HL-60 (cell line): ENCODE measurements at regions not wholly inside any gene's neighbourhood (a gene's known extent, or its start where the extent isn't known, plus 50 kb on each side); places are given as distances from the start of the nearest gene placed in this dataset.

ENCODE experiments used
- DNase-seq, 2 experiments: peaks; one replicate each; pipeline ENCODE4 v3.0.0-alpha.2; 2010 to 2020; ENCODE audit warnings: low read depth in 1 of 2, low spot score in 1 of 2
- H3K27ac ChIP-seq: fragments of 250-450 bp; sonication (Bioruptor Pico); replicated peaks from 2 replicates; pipeline ENCODE4 v1.5.1; 2020; ENCODE audit warnings: mild to moderate bottlenecking, moderate library complexity
- H3K27me3 ChIP-seq: fragments of 250-450 bp; sonication (Bioruptor Pico); 2 replicates; pipeline ENCODE4 v1.5.1; 2021; ENCODE audit warnings: mild to moderate bottlenecking, moderate library complexity; ENCODE audit not compliant: insufficient read depth, poor library complexity, severe bottlenecking
- H3K4me3 ChIP-seq: replicated peaks from 2 replicates; pipeline ENCODE4 v1.5.1; 2011; ENCODE audit warnings: mild to moderate bottlenecking, control low read depth, low read length; ENCODE audit not compliant: insufficient read depth
- GABPA ChIP-seq: IDR thresholded peaks from 2 replicates; pipeline ENCODE4 v1.6.1; 2012; ENCODE audit warnings: low read depth
- POLR2AphosphoS5 ChIP-seq: IDR thresholded peaks from 2 replicates; pipeline ENCODE4 v1.6.1; 2012; ENCODE audit warnings: low read depth
- SPI1 ChIP-seq: IDR thresholded peaks from 2 replicates; pipeline ENCODE4 v1.6.1; 2012; ENCODE audit warnings: low read depth, mild to moderate bottlenecking, borderline replicate concordance
- TF ChIP-seq, protein P1 (sequence below): IDR thresholded peaks from one replicate; pipeline ENCODE4 v1.5.1; 2011; ENCODE audit warnings: low read length, control low read depth, inconsistent platforms; ENCODE audit not compliant: insufficient read depth
- TF ChIP-seq, protein P2 (sequence below): IDR thresholded peaks from 2 replicates; pipeline ENCODE4 v1.6.1; 2012; ENCODE audit warnings: low read depth; ENCODE audit not compliant: insufficient replicate concordance

DNA sequence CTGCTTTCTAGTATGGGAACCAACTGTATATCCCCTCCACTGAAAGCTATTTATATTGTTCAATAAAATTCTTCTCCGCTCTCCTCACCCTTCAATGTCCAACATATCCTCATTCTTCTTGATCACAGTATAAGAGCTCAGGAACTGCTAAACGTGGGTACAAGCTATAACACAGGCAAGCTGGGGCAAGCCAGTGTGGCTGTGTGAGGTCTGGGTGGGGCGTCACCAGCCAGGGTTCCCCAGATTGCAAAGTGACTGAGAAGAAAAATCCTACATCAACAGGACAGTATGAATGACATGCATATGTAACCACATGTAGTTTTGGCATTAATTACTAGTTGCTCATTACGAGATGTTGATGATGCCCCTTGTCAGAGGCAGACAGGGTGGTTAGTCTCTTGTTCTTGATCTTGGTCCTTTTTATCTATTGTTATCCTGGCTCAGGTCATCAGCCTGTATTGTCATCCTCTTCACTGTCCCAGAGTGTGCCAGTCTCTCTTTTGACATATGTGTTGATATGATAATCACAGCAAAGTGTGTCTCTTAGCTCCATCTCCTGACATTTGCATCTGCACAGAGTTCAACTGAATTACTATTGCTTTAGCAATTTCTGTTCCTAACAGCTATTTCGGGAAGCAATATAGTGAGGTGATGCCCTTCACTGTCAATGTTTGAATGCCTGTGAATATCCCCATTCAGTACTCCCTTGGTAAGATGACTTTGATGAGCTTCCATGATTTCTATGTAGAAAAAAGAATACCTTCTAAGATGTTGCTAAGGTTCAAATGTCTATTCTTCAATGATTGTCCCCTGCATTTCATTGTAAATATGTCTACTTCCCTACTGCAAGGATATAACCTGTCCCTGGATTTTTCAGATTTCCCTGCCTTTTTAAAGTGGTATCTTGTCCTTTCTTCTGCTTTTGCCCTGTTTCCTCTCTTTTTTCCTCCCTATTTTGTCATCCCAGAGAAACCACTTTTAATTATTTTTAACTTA lies 140.3 kb downstream of the MAT2B start:
- no peak for DNase-seq
- Histone ChIP-seq H3K27me3 (no peaks in the 10 kb centered on the region), H3K4me3 (no peak overlapping the region), H3K27ac (no peak overlapping the region)
- TF ChIP-seq SPI1 (no peak), GABPA (no peak), POLR2AphosphoS5 (no peak)
- TF ChIP-seq, protein P1, sequence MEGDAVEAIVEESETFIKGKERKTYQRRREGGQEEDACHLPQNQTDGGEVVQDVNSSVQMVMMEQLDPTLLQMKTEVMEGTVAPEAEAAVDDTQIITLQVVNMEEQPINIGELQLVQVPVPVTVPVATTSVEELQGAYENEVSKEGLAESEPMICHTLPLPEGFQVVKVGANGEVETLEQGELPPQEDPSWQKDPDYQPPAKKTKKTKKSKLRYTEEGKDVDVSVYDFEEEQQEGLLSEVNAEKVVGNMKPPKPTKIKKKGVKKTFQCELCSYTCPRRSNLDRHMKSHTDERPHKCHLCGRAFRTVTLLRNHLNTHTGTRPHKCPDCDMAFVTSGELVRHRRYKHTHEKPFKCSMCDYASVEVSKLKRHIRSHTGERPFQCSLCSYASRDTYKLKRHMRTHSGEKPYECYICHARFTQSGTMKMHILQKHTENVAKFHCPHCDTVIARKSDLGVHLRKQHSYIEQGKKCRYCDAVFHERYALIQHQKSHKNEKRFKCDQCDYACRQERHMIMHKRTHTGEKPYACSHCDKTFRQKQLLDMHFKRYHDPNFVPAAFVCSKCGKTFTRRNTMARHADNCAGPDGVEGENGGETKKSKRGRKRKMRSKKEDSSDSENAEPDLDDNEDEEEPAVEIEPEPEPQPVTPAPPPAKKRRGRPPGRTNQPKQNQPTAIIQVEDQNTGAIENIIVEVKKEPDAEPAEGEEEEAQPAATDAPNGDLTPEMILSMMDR: no peak
- TF ChIP-seq, protein P2, sequence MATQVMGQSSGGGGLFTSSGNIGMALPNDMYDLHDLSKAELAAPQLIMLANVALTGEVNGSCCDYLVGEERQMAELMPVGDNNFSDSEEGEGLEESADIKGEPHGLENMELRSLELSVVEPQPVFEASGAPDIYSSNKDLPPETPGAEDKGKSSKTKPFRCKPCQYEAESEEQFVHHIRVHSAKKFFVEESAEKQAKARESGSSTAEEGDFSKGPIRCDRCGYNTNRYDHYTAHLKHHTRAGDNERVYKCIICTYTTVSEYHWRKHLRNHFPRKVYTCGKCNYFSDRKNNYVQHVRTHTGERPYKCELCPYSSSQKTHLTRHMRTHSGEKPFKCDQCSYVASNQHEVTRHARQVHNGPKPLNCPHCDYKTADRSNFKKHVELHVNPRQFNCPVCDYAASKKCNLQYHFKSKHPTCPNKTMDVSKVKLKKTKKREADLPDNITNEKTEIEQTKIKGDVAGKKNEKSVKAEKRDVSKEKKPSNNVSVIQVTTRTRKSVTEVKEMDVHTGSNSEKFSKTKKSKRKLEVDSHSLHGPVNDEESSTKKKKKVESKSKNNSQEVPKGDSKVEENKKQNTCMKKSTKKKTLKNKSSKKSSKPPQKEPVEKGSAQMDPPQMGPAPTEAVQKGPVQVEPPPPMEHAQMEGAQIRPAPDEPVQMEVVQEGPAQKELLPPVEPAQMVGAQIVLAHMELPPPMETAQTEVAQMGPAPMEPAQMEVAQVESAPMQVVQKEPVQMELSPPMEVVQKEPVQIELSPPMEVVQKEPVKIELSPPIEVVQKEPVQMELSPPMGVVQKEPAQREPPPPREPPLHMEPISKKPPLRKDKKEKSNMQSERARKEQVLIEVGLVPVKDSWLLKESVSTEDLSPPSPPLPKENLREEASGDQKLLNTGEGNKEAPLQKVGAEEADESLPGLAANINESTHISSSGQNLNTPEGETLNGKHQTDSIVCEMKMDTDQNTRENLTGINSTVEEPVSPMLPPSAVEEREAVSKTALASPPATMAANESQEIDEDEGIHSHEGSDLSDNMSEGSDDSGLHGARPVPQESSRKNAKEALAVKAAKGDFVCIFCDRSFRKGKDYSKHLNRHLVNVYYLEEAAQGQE: no peak

DNA sequence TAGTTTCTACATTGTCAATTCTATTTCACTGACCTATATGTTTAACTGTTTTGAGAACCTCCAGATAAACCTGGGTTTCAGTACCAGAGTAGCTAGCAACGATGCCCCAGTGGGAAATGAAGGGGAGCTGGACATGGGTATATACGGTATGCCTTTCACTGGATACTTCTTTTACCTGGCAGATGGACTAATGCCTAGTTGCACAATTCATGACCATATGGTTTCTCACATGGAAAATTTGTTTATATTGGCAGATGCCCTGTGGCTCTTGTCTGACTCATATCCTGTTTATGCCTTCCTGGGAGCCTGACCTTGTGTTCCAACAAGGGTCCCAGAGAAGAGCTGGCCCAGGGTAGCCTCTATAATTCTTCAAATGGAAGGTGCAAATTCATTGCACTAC lies 144.1 kb downstream of the MAT2B start:
- TF ChIP-seq GABPA (no peak), POLR2AphosphoS5 (no peak), SPI1 (no peak)
- TF ChIP-seq, protein P2: no peak
- TF ChIP-seq, protein P1: no peak
- no peaks in the 10 kb centered on the region for H3K27me3 ChIP-seq
- no peak overlapping the region for H3K27ac ChIP-seq
- no peak overlapping the region for H3K4me3 ChIP-seq
- no peak for DNase-seq

DNA sequence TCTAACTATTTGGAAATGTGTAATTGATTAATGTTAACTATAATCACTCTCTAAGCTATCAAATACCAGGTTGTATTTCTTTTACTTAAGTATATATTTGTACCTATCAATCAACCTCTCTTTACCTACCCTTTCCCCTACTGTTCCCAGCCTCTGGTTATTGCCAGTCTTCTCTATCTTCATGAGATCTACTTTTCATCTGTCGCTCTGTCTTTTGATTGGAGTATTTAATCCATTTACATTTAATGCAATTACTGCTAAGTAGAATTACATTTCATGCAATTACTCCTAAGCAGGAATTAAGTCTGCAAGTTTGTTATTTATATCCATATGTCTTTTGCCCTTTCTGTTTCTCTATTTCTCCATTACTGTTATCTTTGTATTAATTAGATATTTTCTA lies 148.1 kb downstream of the MAT2B start:
- no peaks in the 10 kb centered on the region for H3K27me3 ChIP-seq
- TF ChIP-seq SPI1 (no peak), GABPA (no peak), POLR2AphosphoS5 (no peak)
- TF ChIP-seq, protein P1: no peak
- TF ChIP-seq, protein P2: no peak
- DNase-seq: no peak
- H3K4me3 ChIP-seq: no peak overlapping the region
- no peak overlapping the region for H3K27ac ChIP-seq
